H1 (cell line): ENCODE measurements at regions not wholly inside any gene's neighbourhood (a gene's known extent, or its start where the extent isn't known, plus 50 kb on each side); places are given as distances from the start of the nearest gene placed in this dataset.

Experiments used
- CTCF ChIA-PET: fragments of 300-600 bp; sonication (Branson Sonifier 250); formaldehyde crosslinking; loops from one replicate; lab custom pipeline; 2021; ENCODE audit not compliant: partially characterized antibody; lab: Charles Lee
- POLR2A ChIA-PET: fragments of 300-600 bp; sonication (Branson Sonifier 250); formaldehyde crosslinking; loops from one replicate; lab custom pipeline; 2021; ENCODE audit warnings: inconsistent platforms; ENCODE audit not compliant: partially characterized antibody; lab: Charles Lee
- DNase-seq, 2 experiments: peaks; one replicate each; pipeline versions ENCODE4 v3.0.0 to v3.0.0-alpha.2; 2010 to 2022; ENCODE audit warnings: low spot score in 2 of 2, low read depth in 1 of 2, mixed read lengths in 1 of 2
- FAIRE-seq: peaks from 2 replicates; lab custom pipeline; 2011; peaks lifted over from hg19 to GRCh38; lab: Jason Lieb, UNC
- H2AFZ ChIP-seq: 2 replicates; pipeline ENCODE4 v1.8.1; 2012; ENCODE audit warnings: low read length, inconsistent platforms
- H2AK5ac ChIP-seq: 2 replicates; pipeline ENCODE4 v1.6.1; 2013; ENCODE audit warnings: low read depth, low read length
- H2BK120ac ChIP-seq: replicated peaks from 2 replicates; pipeline ENCODE3; 2013; ENCODE audit warnings: low read depth, low read length, inconsistent platforms
- H2BK12ac ChIP-seq: 2 replicates; pipeline ENCODE4 v1.6.1; 2013; ENCODE audit warnings: low read depth, low read length
- H2BK15ac ChIP-seq: 2 replicates; pipeline ENCODE4 v1.6.1; 2013; ENCODE audit warnings: low read length
- H2BK20ac ChIP-seq: 2 replicates; pipeline ENCODE4 v1.6.1; 2013; ENCODE audit warnings: low read length
- H2BK5ac ChIP-seq: 2 replicates; pipeline ENCODE4 v1.6.1; 2013; ENCODE audit warnings: low read depth, low read length
- H3K14ac ChIP-seq: 2 replicates; pipeline ENCODE4 v1.6.1; 2013; ENCODE audit warnings: inconsistent platforms; ENCODE audit not compliant: insufficient read length
- H3K18ac ChIP-seq: 2 replicates; pipeline ENCODE4 v1.6.1; 2013; ENCODE audit warnings: low read length; ENCODE audit errors: extremely low read depth
- H3K23ac ChIP-seq: 2 replicates; pipeline ENCODE4 v1.6.1; 2013; ENCODE audit warnings: inconsistent platforms; ENCODE audit not compliant: insufficient read length
- H3K23me2 ChIP-seq: 2 replicates; pipeline ENCODE4 v1.6.1; 2013; ENCODE audit warnings: low read depth, low read length
- H3K27ac ChIP-seq: 2 replicates; pipeline ENCODE4 v1.6.1; 2011; ENCODE audit warnings: low read depth, low read length, inconsistent platforms
- H3K27me3 ChIP-seq, 4 experiments: replicated peaks in 1 of 4; 1 replicate in 1 of 4; 2 replicates in 3 of 4; pipeline versions ENCODE4 v1.6.1 to v1.8.1; 2011 to 2013; ENCODE audit warnings: low read length in 3 of 4, mild to moderate bottlenecking in 3 of 4, inconsistent platforms in 2 of 4, mixed read lengths in 2 of 4, moderate library complexity in 1 of 4; ENCODE audit not compliant: control insufficient read depth in 3 of 4, insufficient read depth in 3 of 4; ENCODE audit errors: extremely low read depth in 1 of 4
- H3K36me3 ChIP-seq, 4 experiments: 2 replicates each; pipeline versions ENCODE4 v1.6.1 to v1.8.1; 2011 to 2013; ENCODE audit warnings: mild to moderate bottlenecking in 4 of 4, low read length in 3 of 4, moderate library complexity in 2 of 4, control low read depth in 1 of 4, inconsistent platforms in 1 of 4; ENCODE audit not compliant: insufficient read depth in 4 of 4, control insufficient read depth in 2 of 4
- H3K4ac ChIP-seq: replicated peaks from 2 replicates; pipeline ENCODE3; 2013; ENCODE audit warnings: low read length, low read depth, mixed read lengths, inconsistent platforms; ENCODE audit not compliant: insufficient read length
- H3K4me1 ChIP-seq, 4 experiments: replicated peaks in 1 of 4; 1 replicate in 1 of 4; 2 replicates in 3 of 4; pipeline versions ENCODE4 v1.6.1 to v1.8.1; 2011 to 2013; ENCODE audit warnings: low read length in 3 of 4, inconsistent platforms in 2 of 4, mixed read lengths in 1 of 4; ENCODE audit not compliant: insufficient read depth in 4 of 4, control insufficient read depth in 3 of 4
- H3K4me2 ChIP-seq, 2 experiments: 2 replicates each; pipeline versions ENCODE4 v1.6.1 to v1.8.1; 2011 to 2013; ENCODE audit warnings: low read depth in 2 of 2, low read length in 2 of 2, control low read depth in 1 of 2, inconsistent platforms in 1 of 2, mild to moderate bottlenecking in 1 of 2; ENCODE audit not compliant: insufficient read depth in 1 of 2
- H3K4me3 ChIP-seq, 4 experiments: fragments of 200-600, 300-600 bp in 1 of 4; sonication (generic), shearing (Covaris generic), sonication (Bioruptor Twin) in 1 of 4; 2 replicates each; pipeline versions ENCODE4 v1.5.1 to v1.8.1; 2011 to 2016; ENCODE audit warnings: low read length in 4 of 4, low read depth in 3 of 4, control low read depth in 2 of 4, inconsistent platforms in 2 of 4, mild to moderate bottlenecking in 2 of 4, mixed read lengths in 1 of 4, moderate library complexity in 1 of 4; ENCODE audit not compliant: insufficient read depth in 2 of 4; ENCODE audit errors: extremely low read depth in 1 of 4
- H3K56ac ChIP-seq: replicated peaks from 2 replicates; pipeline ENCODE3; 2013; ENCODE audit warnings: low read depth, mild to moderate bottlenecking, mixed read lengths, low read length, inconsistent platforms; ENCODE audit not compliant: insufficient read length
- H3K79me1 ChIP-seq: 2 replicates; pipeline ENCODE4 v1.6.1; 2013; ENCODE audit warnings: low read depth, low read length, control low read depth
- H3K79me2 ChIP-seq, 2 experiments: 2 replicates each; pipeline versions ENCODE4 v1.6.1 to v1.8.1; 2012 to 2013; ENCODE audit warnings: low read length in 2 of 2, mild to moderate bottlenecking in 2 of 2, inconsistent platforms in 1 of 2; ENCODE audit not compliant: insufficient read depth in 2 of 2, control insufficient read depth in 1 of 2
- H3K9ac ChIP-seq, 4 experiments: replicated peaks in 1 of 4; 1 replicate in 1 of 4; 2 replicates in 3 of 4; pipeline versions ENCODE4 v1.6.1 to v1.8.1; 2011 to 2013; ENCODE audit warnings: low read depth in 3 of 4, low read length in 3 of 4, control low read depth in 2 of 4, mild to moderate bottlenecking in 2 of 4, moderate library complexity in 2 of 4, inconsistent platforms in 1 of 4; ENCODE audit errors: extremely low read depth in 1 of 4
- H3K9me3 ChIP-seq, 2 experiments: 2 replicates each; pipeline versions ENCODE4 v1.6.1 to v1.8.1; 2012 to 2013; ENCODE audit warnings: mild to moderate bottlenecking in 2 of 2, moderate library complexity in 2 of 2, control low read depth in 1 of 2, inconsistent platforms in 1 of 2, low read depth in 1 of 2, low read length in 1 of 2, mixed read lengths in 1 of 2; ENCODE audit not compliant: insufficient read depth in 2 of 2
- H4K20me1 ChIP-seq, 2 experiments: replicated peaks in 1 of 2; 2 replicates each; pipeline versions ENCODE3 to v1.8.1; 2011 to 2013; ENCODE audit warnings: inconsistent platforms in 2 of 2, low read length in 2 of 2, mild to moderate bottlenecking in 1 of 2; ENCODE audit not compliant: insufficient read depth in 2 of 2, control insufficient read depth in 1 of 2
- H4K5ac ChIP-seq: 2 replicates; pipeline ENCODE4 v1.6.1; 2013; ENCODE audit warnings: low read length, low read depth, mixed read lengths, inconsistent platforms; ENCODE audit not compliant: insufficient read length
- H4K8ac ChIP-seq: 2 replicates; pipeline ENCODE4 v1.8.0; 2013; ENCODE audit warnings: mild to moderate bottlenecking, moderate library complexity, low read length, inconsistent platforms; ENCODE audit not compliant: insufficient read depth; ENCODE audit errors: extremely low read depth
- H4K91ac ChIP-seq: replicated peaks from 2 replicates; pipeline ENCODE3; 2013; ENCODE audit warnings: low read length, mixed read lengths, inconsistent platforms; ENCODE audit not compliant: insufficient read length
- CHD1 ChIP-seq: IDR thresholded peaks from 2 replicates; pipeline ENCODE4 v1.6.1; 2012; ENCODE audit warnings: low read depth, low read length, improper control_type of control experiment
- CHD2 ChIP-seq: IDR thresholded peaks from 2 replicates; pipeline ENCODE4 v1.6.1; 2012; ENCODE audit warnings: low read length, improper control_type of control experiment
- PHF8 ChIP-seq: fragments of 200-600 bp; sonication (generic); conservative IDR thresholded peaks from 2 replicates; pipeline ENCODE4 v1.7.1; 2012; ENCODE audit warnings: low read depth, mild to moderate bottlenecking, inconsistent platforms, low read length, moderate library complexity
- RXRA ChIP-seq: IDR thresholded peaks from 2 replicates; pipeline ENCODE4 v1.6.1; 2011; ENCODE audit warnings: low read depth, mild to moderate bottlenecking, low read length, moderate library complexity; ENCODE audit not compliant: insufficient read depth
- SP1 ChIP-seq: IDR thresholded peaks from 2 replicates; pipeline ENCODE4 v1.6.1; 2011; ENCODE audit warnings: low read depth, low read length
- ZNF274 ChIP-seq: IDR thresholded peaks from 2 replicates; pipeline ENCODE4 v1.7.0; 2012; ENCODE audit warnings: low read length, borderline replicate concordance; ENCODE audit errors: extremely low read depth
- WGBS, 2 experiments: shearing (Covaris generic) in 1 of 2; methylation state at CpG; one replicate each; pipeline versions ENCODE4 v1.1.6 to v1.1.7; 2013 to 2015; ENCODE audit warnings: low lambda C conversion rate in 2 of 2, mixed read lengths in 2 of 2, inconsistent platforms in 1 of 2, low coverage in 1 of 2, missing lambda C conversion rate in 1 of 2; ENCODE audit not compliant: insufficient replicate concordance in 2 of 2, insufficient coverage in 1 of 2, insufficient read length in 1 of 2; ENCODE audit errors: extremely low coverage in 1 of 2, missing lambda C conversion rate in 1 of 2; 5-methylcytosine and 5-hydroxymethylcytosine counted together

DNA sequence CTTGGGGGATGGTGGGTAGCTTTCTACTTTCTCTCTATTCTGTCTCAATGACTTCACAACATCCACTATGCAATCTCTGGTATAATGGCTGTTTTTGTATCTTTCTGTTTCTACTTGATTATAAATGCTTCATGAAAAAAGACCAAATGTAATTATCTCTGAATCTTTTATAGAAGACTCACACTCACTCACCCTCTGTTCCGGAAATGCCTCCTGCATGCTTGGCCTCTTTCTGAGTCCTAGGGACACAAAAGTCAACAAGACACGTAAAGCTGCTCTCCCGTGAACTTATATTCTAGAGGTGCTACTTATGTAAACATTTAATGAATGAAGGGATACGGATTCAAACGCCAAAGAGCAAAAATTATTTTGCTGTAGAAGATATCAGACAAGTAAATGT is 502.2 kb upstream of the SOX11 start:
- no peak overlapping the region for H2BK20ac ChIP-seq
- no peak for DNase-seq
- no peak overlapping the region for H4K91ac ChIP-seq
- FAIRE-seq: no peak
- H3K4ac ChIP-seq: no peak overlapping the region
- H2BK12ac ChIP-seq: no peak overlapping the region
- H3K27ac ChIP-seq: no peak overlapping the region
- H3K18ac ChIP-seq: no peak overlapping the region
- no peak overlapping the region for H3K4me3 ChIP-seq
- H2AK5ac ChIP-seq: no peak overlapping the region
- ChIA-PET POLR2A (no interaction called here), CTCF (no interaction called here)
- no peak overlapping the region for H3K14ac ChIP-seq
- no peaks in the 10 kb centered on the region for H4K20me1 ChIP-seq
- H4K8ac ChIP-seq: no peak overlapping the region
- no peaks in the 10 kb centered on the region for H3K36me3 ChIP-seq
- no peak overlapping the region for H2BK15ac ChIP-seq
- H3K9ac ChIP-seq: no peak overlapping the region
- no peaks in the 10 kb centered on the region for H3K79me2 ChIP-seq
- H3K79me1 ChIP-seq: no peaks in the 10 kb centered on the region
- no peak overlapping the region for H3K4me2 ChIP-seq
- WGBS, 2 experiments: 85% methylated on average over 5 of the region's 5 CpGs; no CpG with 5 or more reads in 1 of the 2 experiments
- peaks cover 0 to 2% (median 0%) of the 10 kb centered on the region in 4 experiments; a peak in 1 of 7 replicates for H3K27me3 ChIP-seq
- H2BK5ac ChIP-seq: no peak overlapping the region
- no peak overlapping the region for H4K5ac ChIP-seq
- H3K23ac ChIP-seq: no peak overlapping the region
- no peaks in the 10 kb centered on the region for H3K9me3 ChIP-seq
- H3K23me2 ChIP-seq: no peaks in the 10 kb centered on the region
- H3K56ac ChIP-seq: no peak overlapping the region
- peaks cover 0 to 9% (median 4%) of the 10 kb centered on the region in 4 experiments; a peak in 2 of 7 replicates for H3K4me1 ChIP-seq
- no peak for TF ChIP-seq RXRA
- no peak for TF ChIP-seq PHF8
- TF ChIP-seq CHD2: no peak
- no peak for TF ChIP-seq CHD1
- TF ChIP-seq ZNF274: no peak
- TF ChIP-seq SP1: no peak
- no peak overlapping the region for H2BK120ac ChIP-seq
- H2AFZ ChIP-seq: no peak overlapping the region
